Caco-2 (cell line): ENCODE measurements at regions not wholly inside any gene's neighbourhood (a gene's known extent, or its start where the extent isn't known, plus 50 kb on each side); places are given as distances from the start of the nearest gene placed in this dataset.

ENCODE experiments used
- BruUV-seq: library from RNA; stranded (reverse); fragments of 400-500 nt; replicated peaks from 2 replicates; lab custom pipeline; 2021; lab: Mats Ljungman, UMichigan
- CTCF ChIA-PET: fragments of 300-600 bp; sonication (Branson Sonifier 250); formaldehyde crosslinking; loops from one replicate; lab custom pipeline; 2022; ENCODE audit warnings: antibody characterized with exemption; lab: Charles Lee
- POLR2A ChIA-PET: fragments of 300-600 bp; sonication (Branson Sonifier 250); formaldehyde crosslinking; loops from one replicate; lab custom pipeline; 2022; ENCODE audit warnings: antibody characterized with exemption; lab: Charles Lee
- DNase-seq, 2 experiments: peaks; one replicate each; pipeline versions ENCODE4 v3.0.0 to v3.0.0-alpha.2; 2020 to 2022
- H3K27me3 ChIP-seq: replicated peaks from 2 replicates; pipeline ENCODE4 v1.6.0; 2011; ENCODE audit warnings: low read length; ENCODE audit not compliant: control insufficient read depth, insufficient read depth
- H3K36me3 ChIP-seq: 2 replicates; pipeline ENCODE4 v1.5.1; 2011; ENCODE audit warnings: low read length; ENCODE audit not compliant: control insufficient read depth, insufficient read depth
- H3K4me1 ChIP-seq: fragments of 250-450 bp; sonication (Bioruptor Pico); 2 replicates; pipeline ENCODE4 v1.5.1; 2020; ENCODE audit warnings: mild to moderate bottlenecking
- H3K4me3 ChIP-seq: 2 replicates; pipeline ENCODE4 v1.5.1; 2011; ENCODE audit warnings: low read depth, mild to moderate bottlenecking, control low read depth, low read length
- H3K9me3 ChIP-seq: fragments of 250-450 bp; sonication (Bioruptor Pico); 2 replicates; pipeline ENCODE4 v1.5.1; 2020; ENCODE audit warnings: mild to moderate bottlenecking, moderate library complexity
- H3K27ac Mint-ChIP-seq: one replicate; pipeline ENCODE4 v1.8.0; 2022; ENCODE audit warnings: mixed read lengths; ENCODE audit not compliant: unreplicated experiment
- H3K27me3 Mint-ChIP-seq: one replicate; pipeline ENCODE4 v1.8.0; 2022; ENCODE audit warnings: mixed read lengths; ENCODE audit not compliant: insufficient read depth, unreplicated experiment
- H3K36me3 Mint-ChIP-seq: one replicate; pipeline ENCODE4 v1.8.0; 2022; ENCODE audit warnings: mild to moderate bottlenecking, mixed read lengths; ENCODE audit not compliant: insufficient read depth, unreplicated experiment
- H3K4me1 Mint-ChIP-seq: one replicate; pipeline ENCODE4 v1.8.0; 2022; ENCODE audit warnings: low read depth, mixed read lengths; ENCODE audit not compliant: unreplicated experiment
- H3K4me3 Mint-ChIP-seq: one replicate; pipeline ENCODE4 v1.8.0; 2022; ENCODE audit warnings: mild to moderate bottlenecking, moderate library complexity, mixed read lengths; ENCODE audit not compliant: unreplicated experiment
- H3K9me3 Mint-ChIP-seq: one replicate; pipeline ENCODE4 v1.8.0; 2022; ENCODE audit warnings: mixed read lengths; ENCODE audit not compliant: unreplicated experiment
- intact Hi-C: fragments of 100-400 bp; cut with micrococcal nuclease; formaldehyde crosslinking; loops from one replicate; pipeline ENCODE4 v1.10.0; 2022; ENCODE audit not compliant: unreplicated experiment
- TF ChIP-seq, protein P1 (sequence below), 2 experiments: fragments of 200-600 bp in 1 of 2; IDR thresholded peaks; 1 replicate in 1 of 2; 2 replicates in 1 of 2; pipeline versions ENCODE4 v1.5.1 to v1.8.0; 2011 to 2022; ENCODE audit warnings: antibody characterized with exemption in 1 of 2, control low read depth in 1 of 2, inconsistent platforms in 1 of 2, low read depth in 1 of 2, low read length in 1 of 2, mild to moderate bottlenecking in 1 of 2, moderate library complexity in 1 of 2; ENCODE audit not compliant: insufficient read depth in 1 of 2, severe bottlenecking in 1 of 2, unreplicated experiment in 1 of 2

DNA sequence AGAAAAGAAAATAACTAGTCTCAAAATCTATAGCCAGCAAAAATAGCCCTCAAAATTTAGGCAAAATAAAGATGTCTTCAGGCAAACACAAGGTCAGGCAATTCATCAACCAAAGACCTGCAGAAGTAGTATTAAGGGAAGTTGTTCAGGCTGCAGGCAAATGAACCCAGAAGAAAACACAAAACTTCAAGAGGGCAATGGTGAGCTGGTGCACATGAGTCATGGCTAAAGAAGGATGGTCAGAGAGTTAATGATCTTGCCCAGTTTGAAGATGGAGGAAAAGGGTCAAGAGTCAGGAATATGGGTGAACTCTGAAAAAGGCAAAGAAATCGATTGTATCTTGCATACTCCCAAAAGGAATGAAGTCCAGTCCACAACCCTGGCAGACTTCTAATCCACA is 83.1 kb upstream of the FAT4 start:
- intact Hi-C loops, result no loop called here
- Histone ChIP-seq H3K36me3 (no peaks in the 10 kb centered on the region), H3K9me3 (no peaks in the 10 kb centered on the region), H3K27me3 (no peaks in the 10 kb centered on the region), H3K4me1 (no peaks in the 10 kb centered on the region), H3K4me3 (no peak overlapping the region)
- H3K27ac Mint-ChIP-seq, result no peak overlapping the region
- H3K9me3 Mint-ChIP-seq, result no peaks in the 10 kb centered on the region
- H3K4me3 Mint-ChIP-seq, result no peak overlapping the region
- H3K4me1 Mint-ChIP-seq, result no peaks in the 10 kb centered on the region
- TF ChIP-seq, protein P1, sequence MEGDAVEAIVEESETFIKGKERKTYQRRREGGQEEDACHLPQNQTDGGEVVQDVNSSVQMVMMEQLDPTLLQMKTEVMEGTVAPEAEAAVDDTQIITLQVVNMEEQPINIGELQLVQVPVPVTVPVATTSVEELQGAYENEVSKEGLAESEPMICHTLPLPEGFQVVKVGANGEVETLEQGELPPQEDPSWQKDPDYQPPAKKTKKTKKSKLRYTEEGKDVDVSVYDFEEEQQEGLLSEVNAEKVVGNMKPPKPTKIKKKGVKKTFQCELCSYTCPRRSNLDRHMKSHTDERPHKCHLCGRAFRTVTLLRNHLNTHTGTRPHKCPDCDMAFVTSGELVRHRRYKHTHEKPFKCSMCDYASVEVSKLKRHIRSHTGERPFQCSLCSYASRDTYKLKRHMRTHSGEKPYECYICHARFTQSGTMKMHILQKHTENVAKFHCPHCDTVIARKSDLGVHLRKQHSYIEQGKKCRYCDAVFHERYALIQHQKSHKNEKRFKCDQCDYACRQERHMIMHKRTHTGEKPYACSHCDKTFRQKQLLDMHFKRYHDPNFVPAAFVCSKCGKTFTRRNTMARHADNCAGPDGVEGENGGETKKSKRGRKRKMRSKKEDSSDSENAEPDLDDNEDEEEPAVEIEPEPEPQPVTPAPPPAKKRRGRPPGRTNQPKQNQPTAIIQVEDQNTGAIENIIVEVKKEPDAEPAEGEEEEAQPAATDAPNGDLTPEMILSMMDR (IDR thresholded peaks at IDR 0.05; ENCODE audit: insufficient read depth in 1 of 2, low read depth in 1 of 2, low read length in 1 of 2, severe bottlenecking in 1 of 2, unreplicated experiment in 1 of 2), result no peak
- no peak for DNase-seq
- H3K27me3 Mint-ChIP-seq, result no peaks in the 10 kb centered on the region
- ChIA-PET POLR2A (no interaction called here), CTCF (no interaction called here)
- H3K36me3 Mint-ChIP-seq, result no peaks in the 10 kb centered on the region
- no TSS peak for BruUV-seq

DNA sequence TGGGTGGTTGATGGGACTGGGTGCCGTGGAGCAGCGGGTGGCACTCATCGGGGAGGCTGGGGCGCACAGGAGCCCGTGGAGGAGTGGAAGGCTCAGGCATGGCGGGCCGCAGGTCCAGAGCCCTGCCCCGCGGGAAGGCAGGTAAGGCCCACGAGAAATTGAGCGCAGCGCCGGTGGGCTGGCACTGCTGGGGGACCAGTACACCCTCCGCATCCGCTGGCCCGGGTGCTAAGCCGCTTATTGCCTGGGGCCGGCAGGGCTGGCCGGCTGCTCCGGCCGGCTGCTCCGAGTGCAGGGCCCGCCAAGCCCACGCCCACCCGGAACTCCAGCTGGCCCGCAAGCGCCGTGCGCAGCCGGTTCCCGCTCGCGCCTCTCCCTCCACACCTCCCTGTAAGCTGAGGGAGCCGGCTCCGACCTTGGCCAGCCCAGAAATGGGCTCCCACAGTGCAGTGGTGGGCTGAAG is 85.1 kb upstream of the FAT4 start:
- Mint-ChIP-seq H3K36me3 (no peaks in the 10 kb centered on the region), H3K4me1 (no peaks in the 10 kb centered on the region), H3K9me3 (no peaks in the 10 kb centered on the region), H3K27me3 (no peaks in the 10 kb centered on the region), H3K4me3 (no peak overlapping the region), H3K27ac (no peak overlapping the region)
- intact Hi-C loops, result no loop called here
- TF ChIP-seq, protein P1 (IDR thresholded peaks at IDR 0.05; ENCODE audit: insufficient read depth in 1 of 2, low read depth in 1 of 2, low read length in 1 of 2, severe bottlenecking in 1 of 2, unreplicated experiment in 1 of 2), result no peak
- POLR2A ChIA-PET, result no interaction called here
- Histone ChIP-seq H3K36me3 (no peaks in the 10 kb centered on the region), H3K4me3 (no peak overlapping the region), H3K9me3 (no peaks in the 10 kb centered on the region), H3K27me3 (no peaks in the 10 kb centered on the region), H3K4me1 (no peaks in the 10 kb centered on the region)
- no peak for DNase-seq
- CTCF ChIA-PET, result no interaction called here
- BruUV-seq, result no TSS peak

DNA sequence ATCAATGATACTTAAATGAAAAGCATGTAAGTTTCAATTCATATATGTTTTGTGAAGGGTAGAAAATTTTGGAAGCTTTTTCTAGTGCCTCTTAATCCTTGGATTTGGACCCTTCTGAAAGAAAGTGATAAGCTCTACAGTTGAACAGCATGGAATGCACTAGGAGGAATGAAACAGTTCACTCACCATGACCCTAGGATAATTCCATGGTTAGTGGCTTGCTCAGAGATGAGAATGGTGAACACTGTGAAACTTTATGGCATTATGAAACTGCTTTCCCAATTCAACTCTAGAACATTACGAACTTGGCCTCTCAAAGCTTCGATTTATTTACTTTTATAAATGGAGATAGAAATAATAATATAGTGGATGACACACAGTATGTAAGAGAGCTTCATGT is 88.9 kb upstream of the FAT4 start:
- Mint-ChIP-seq H3K36me3 (no peaks in the 10 kb centered on the region), H3K27ac (no peak overlapping the region), H3K27me3 (no peaks in the 10 kb centered on the region), H3K9me3 (no peaks in the 10 kb centered on the region), H3K4me3 (no peak overlapping the region), H3K4me1 (no peaks in the 10 kb centered on the region)
- intact Hi-C loops, result no loop called here
- Histone ChIP-seq H3K36me3 (no peaks in the 10 kb centered on the region), H3K9me3 (no peaks in the 10 kb centered on the region), H3K4me3 (no peak overlapping the region), H3K4me1 (no peaks in the 10 kb centered on the region), H3K27me3 (no peaks in the 10 kb centered on the region)
- DNase-seq, result no peak
- POLR2A ChIA-PET, result no interaction called here
- no TSS peak for BruUV-seq
- TF ChIP-seq, protein P1 (IDR thresholded peaks at IDR 0.05; ENCODE audit: insufficient read depth in 1 of 2, low read depth in 1 of 2, low read length in 1 of 2, severe bottlenecking in 1 of 2, unreplicated experiment in 1 of 2), result no peak
- CTCF ChIA-PET, result no interaction called here
